NT2/D1 (cell line): ENCODE measurements at regions not wholly inside any gene's neighbourhood (a gene's known extent, or its start where the extent isn't known, plus 50 kb on each side); places are given as distances from the start of the nearest gene placed in this dataset.

Experiments used
- DNase-seq: peaks from one replicate; pipeline ENCODE4 v3.0.0-alpha.2; 2011; ENCODE audit warnings: low read depth, low spot score
- H3K27me3 ChIP-seq: 2 replicates; pipeline ENCODE4 v1.6.0; 2011; ENCODE audit warnings: mild to moderate bottlenecking; ENCODE audit not compliant: insufficient read length, insufficient read depth
- H3K36me3 ChIP-seq: 2 replicates; pipeline ENCODE4 v1.6.1; 2011; ENCODE audit warnings: mild to moderate bottlenecking, low read length, mixed read lengths; ENCODE audit not compliant: insufficient read depth, insufficient read length
- H3K4me1 ChIP-seq: 2 replicates; pipeline ENCODE4 v1.5.1; 2011; ENCODE audit not compliant: insufficient read depth, insufficient read length
- H3K4me3 ChIP-seq: 2 replicates; pipeline ENCODE4 v1.5.1; 2011; ENCODE audit warnings: low read depth; ENCODE audit not compliant: insufficient read length
- H3K9ac ChIP-seq: 2 replicates; pipeline ENCODE4 v1.6.0; 2011; ENCODE audit warnings: low read depth; ENCODE audit not compliant: insufficient read length
- H3K9me3 ChIP-seq: 2 replicates; pipeline ENCODE4 v1.5.1; 2011; ENCODE audit warnings: mild to moderate bottlenecking, low read length; ENCODE audit not compliant: insufficient read depth
- SUZ12 ChIP-seq: IDR thresholded peaks from 2 replicates; pipeline ENCODE4 v1.6.1; 2011; ENCODE audit not compliant: insufficient read length, insufficient read depth; ENCODE audit errors: extremely low read depth
- YY1 ChIP-seq: IDR thresholded peaks from 2 replicates; pipeline ENCODE4 v1.6.1; 2011; ENCODE audit not compliant: insufficient read length, insufficient read depth
- ZNF274 ChIP-seq: IDR thresholded peaks from 2 replicates; pipeline ENCODE4 v1.6.1; 2011; ENCODE audit warnings: mild to moderate bottlenecking, low read depth, low read length

DNA sequence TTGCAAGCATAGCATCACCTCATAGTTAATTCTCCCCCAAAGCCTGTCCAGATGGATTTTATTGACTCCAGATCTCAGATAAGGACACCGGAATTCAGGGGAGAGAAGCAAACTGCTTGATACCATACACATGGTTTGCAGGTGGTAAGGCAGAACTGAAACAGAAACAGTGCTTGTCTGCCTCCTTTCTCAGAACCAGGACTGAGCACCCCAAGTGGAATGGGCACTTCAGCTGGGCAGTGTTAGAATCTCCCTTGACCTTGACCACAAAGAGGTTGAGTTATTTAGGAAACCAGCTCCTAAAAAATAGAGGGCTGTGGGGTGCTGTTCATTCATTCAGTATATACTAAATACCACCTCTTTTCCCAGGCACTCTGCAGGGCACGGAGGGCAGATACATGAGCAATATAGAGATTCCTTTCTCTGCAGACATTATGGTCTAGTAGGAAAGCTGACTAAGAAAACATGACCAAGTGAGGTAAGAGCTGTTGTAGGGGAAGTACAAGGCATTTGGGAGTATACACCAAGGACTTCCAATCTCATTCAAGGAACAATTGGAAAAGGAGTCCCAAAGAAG is 185.2 kb downstream of the C1orf94 start:
- Histone ChIP-seq H3K36me3 (no peaks in the 10 kb centered on the region), H3K4me1 (no peaks in the 10 kb centered on the region), H3K4me3 (no peak overlapping the region), H3K9me3 (no peaks in the 10 kb centered on the region), H3K9ac (no peak overlapping the region), H3K27me3 (no peaks in the 10 kb centered on the region)
- no peak for TF ChIP-seq ZNF274
- no peak for TF ChIP-seq YY1
- no peak for TF ChIP-seq SUZ12
- no peak for DNase-seq

DNA sequence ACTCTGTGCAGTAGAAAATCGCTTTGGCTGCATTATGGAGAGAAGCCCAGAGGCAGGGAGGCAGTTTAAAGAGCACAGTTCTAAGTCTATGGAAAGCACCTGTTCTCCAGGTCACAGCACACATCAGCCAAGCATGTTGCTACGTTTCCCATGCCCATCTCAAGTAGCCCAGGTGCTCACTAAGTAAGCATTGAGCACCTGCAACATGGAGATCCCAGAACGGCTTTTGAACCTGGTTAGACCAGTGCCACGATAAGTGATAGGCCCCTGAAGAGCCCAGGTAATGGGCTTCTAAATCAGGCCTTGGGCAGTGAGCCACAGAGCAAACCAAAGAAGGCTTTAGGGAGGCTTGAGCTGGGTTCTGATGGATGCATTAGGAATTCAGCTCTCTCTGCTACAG is 186.2 kb downstream of the C1orf94 start:
- TF ChIP-seq YY1 (no peak), ZNF274 (no peak), SUZ12 (no peak)
- Histone ChIP-seq H3K36me3 (no peaks in the 10 kb centered on the region), H3K9ac (no peak overlapping the region), H3K27me3 (no peaks in the 10 kb centered on the region), H3K9me3 (no peaks in the 10 kb centered on the region), H3K4me3 (no peak overlapping the region), H3K4me1 (no peaks in the 10 kb centered on the region)
- no peak for DNase-seq

- no peak for DNase-seq
- Histone ChIP-seq H3K27me3 (no peaks in the 10 kb centered on the region), H3K9ac (no peak overlapping the region), H3K4me1 (no peaks in the 10 kb centered on the region), H3K36me3 (no peaks in the 10 kb centered on the region), H3K9me3 (no peaks in the 10 kb centered on the region), H3K4me3 (no peak overlapping the region)
- TF ChIP-seq SUZ12 (no peak), ZNF274 (no peak), YY1 (no peak)
Observed at GRCh38 chr1:34363447-34363846, 186.7 kb downstream of the C1orf94 start.

DNA sequence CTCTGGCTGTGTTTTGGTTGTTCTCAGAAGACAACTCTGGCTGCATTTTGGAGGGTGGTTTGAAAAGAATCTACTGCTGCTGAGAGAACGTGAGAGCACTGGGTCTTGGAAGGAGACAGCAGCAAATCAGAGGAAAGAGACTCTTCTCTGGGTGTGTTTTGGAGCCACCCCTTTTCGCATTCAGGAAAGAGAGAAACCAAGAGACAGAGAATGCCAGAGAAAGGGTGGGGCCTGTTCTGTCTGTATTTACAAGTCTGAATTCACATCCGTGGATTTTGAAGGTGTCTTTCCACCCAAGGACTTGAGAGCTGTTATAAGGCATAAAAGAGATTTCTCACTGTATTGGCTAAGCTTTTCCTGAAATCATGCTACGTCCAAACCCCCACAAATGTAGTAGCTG is 187.2 kb downstream of the C1orf94 start:
- Histone ChIP-seq H3K4me3 (no peak overlapping the region), H3K9me3 (no peaks in the 10 kb centered on the region), H3K4me1 (no peaks in the 10 kb centered on the region), H3K36me3 (no peaks in the 10 kb centered on the region), H3K27me3 (no peaks in the 10 kb centered on the region), H3K9ac (no peak overlapping the region)
- DNase-seq = no peak
- TF ChIP-seq ZNF274 = no peak
- TF ChIP-seq YY1 = no peak
- no peak for TF ChIP-seq SUZ12

- Histone ChIP-seq H3K9ac (no peak overlapping the region), H3K4me1 (no peaks in the 10 kb centered on the region), H3K4me3 (no peak overlapping the region), H3K27me3 (no peaks in the 10 kb centered on the region), H3K36me3 (no peaks in the 10 kb centered on the region), H3K9me3 (no peaks in the 10 kb centered on the region)
- TF ChIP-seq YY1 (no peak), ZNF274 (no peak), SUZ12 (no peak)
- DNase-seq = no peak
Observed at GRCh38 chr1:34364376-34364775, 187.7 kb downstream of the C1orf94 start.

DNA sequence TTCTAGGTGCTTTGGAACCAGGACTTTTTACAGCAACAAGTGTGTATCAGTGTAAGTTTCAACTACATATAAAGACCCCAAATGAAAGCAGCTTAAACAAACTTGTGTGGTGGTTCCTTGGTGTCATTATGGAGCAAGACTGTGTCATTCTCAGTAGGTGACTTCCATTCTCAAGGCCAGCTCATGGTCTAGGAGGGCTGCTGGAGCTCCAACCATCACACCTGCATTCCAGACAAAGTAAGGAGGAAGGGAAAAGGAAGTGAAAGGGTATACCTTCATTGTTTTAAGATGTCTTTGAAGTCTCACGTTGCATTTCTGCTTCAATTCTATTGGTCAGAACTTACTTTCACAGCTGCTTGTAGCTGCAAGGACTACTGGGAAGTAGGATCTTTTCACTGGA is 188.6 kb downstream of the C1orf94 start:
- Histone ChIP-seq H3K9me3 (no peaks in the 10 kb centered on the region), H3K27me3 (peaks cover 5% of the 10 kb centered on the region), H3K9ac (no peak overlapping the region), H3K36me3 (no peaks in the 10 kb centered on the region), H3K4me3 (no peak overlapping the region), H3K4me1 (no peaks in the 10 kb centered on the region)
- DNase-seq = no peak
- no peak for TF ChIP-seq YY1
- no peak for TF ChIP-seq ZNF274
- TF ChIP-seq SUZ12 = no peak

DNA sequence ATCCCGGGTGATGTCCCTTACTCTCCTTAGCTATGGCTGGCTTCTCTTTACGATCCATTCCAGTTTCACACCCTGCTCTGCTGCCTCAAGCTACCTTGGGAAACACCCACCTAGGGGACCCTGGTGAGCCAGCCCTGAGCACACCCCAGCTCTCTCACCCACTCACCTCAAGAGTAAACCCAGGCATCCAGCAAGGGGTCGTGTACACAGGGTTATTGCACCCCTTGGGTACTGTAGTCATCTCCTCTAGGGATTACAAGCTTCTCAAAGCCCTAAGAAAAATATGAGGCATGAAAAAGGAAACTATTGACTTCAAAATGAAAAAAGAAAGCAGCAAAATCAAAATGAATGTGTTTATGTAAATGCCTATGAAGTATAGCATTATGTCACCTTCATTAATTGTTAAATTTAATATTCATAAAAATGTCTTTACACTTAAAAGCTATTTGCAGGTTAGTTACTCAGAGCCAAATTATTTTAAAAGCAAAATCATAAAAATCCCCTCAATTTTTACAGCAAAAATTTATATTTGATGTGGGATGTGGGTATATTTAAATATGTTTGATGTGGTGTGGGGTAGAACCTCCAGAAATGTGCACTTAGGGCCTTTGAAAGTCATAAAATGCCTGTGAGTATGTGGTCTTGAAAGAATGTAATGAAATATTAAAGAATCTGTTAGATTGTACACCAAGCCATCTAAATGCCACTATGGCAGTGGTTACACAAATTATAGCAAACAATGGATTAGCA is 190.3 kb downstream of the C1orf94 start:
- peaks cover 5% of the 10 kb centered on the region for H3K27me3 ChIP-seq
- no peak for TF ChIP-seq ZNF274
- no peak for TF ChIP-seq SUZ12
- no peak overlapping the region for H3K9ac ChIP-seq
- no peak for DNase-seq
- no peak overlapping the region for H3K4me3 ChIP-seq
- no peaks in the 10 kb centered on the region for H3K9me3 ChIP-seq
- no peaks in the 10 kb centered on the region for H3K4me1 ChIP-seq
- H3K36me3 ChIP-seq = no peaks in the 10 kb centered on the region
